Jurkat, Clone E6-1 (cell line): ENCODE measurements at regions not wholly inside any gene's neighbourhood (a gene's known extent, or its start where the extent isn't known, plus 50 kb on each side); places are given as distances from the start of the nearest gene placed in this dataset.

Experiments
- DNase-seq: peaks from one replicate; pipeline ENCODE4 v3.0.0-alpha.2; 2011; ENCODE audit warnings: low read depth, low spot score
- H3K4me3 ChIP-seq: 2 replicates; pipeline ENCODE4 v1.5.1; 2011; ENCODE audit warnings: mild to moderate bottlenecking, low read length, control low read depth, moderate library complexity

GRCh38 chr3:176526225-176526624 is 671.1 kb downstream of the TBL1XR1 start:
- no peak overlapping the region for H3K4me3 ChIP-seq
- DNase-seq = no peak

GRCh38 chr3:176523114-176523513 is 674.2 kb downstream of the TBL1XR1 start:
- no peak for DNase-seq
- H3K4me3 ChIP-seq = no peak overlapping the region

GRCh38 chr3:176522436-176522835 is 674.8 kb downstream of the TBL1XR1 start:
- no peak for DNase-seq
- no peak overlapping the region for H3K4me3 ChIP-seq

GRCh38 chr3:176521531-176522175 is 675.6 kb downstream of the TBL1XR1 start:
- no peak for DNase-seq
- H3K4me3 ChIP-seq = no peak overlapping the region

GRCh38 chr3:176514297-176514696 is 683.0 kb downstream of the TBL1XR1 start:
- DNase-seq = peak; percentile 62
- H3K4me3 ChIP-seq = no peak overlapping the region

- no peak overlapping the region for H3K4me3 ChIP-seq
- DNase-seq = no peak
Observed at GRCh38 chr3:176513604-176514003, 683.7 kb downstream of the TBL1XR1 start.

GRCh38 chr3:176512037-176512436 is 685.2 kb downstream of the TBL1XR1 start:
- no peak overlapping the region for H3K4me3 ChIP-seq
- DNase-seq = no peak

- no peak for DNase-seq
- no peak overlapping the region for H3K4me3 ChIP-seq
Observed at GRCh38 chr3:176510097-176510496, 687.2 kb downstream of the TBL1XR1 start.

GRCh38 chr3:176505878-176506621 is 691.2 kb downstream of the TBL1XR1 start:
- no peak for DNase-seq
- H3K4me3 ChIP-seq = no peak overlapping the region

- no peak for DNase-seq
Observed at GRCh38 chr3:176491084-176491483, 706.2 kb downstream of the TBL1XR1 start.

GRCh38 chr3:176490357-176490756 is 706.9 kb downstream of the TBL1XR1 start:
- no peak overlapping the region for H3K4me3 ChIP-seq
- no peak for DNase-seq

More at GRCh38 chr3:176491084-176491483, 706.2 kb downstream of the TBL1XR1 start:
- H3K4me3 ChIP-seq = no peak overlapping the region

GRCh38 chr3:176479248-176479647 is 718.0 kb downstream of the TBL1XR1 start:
- no peak for DNase-seq
- H3K4me3 ChIP-seq = no peak overlapping the region

GRCh38 chr3:176469694-176470205 is 727.5 kb downstream of the TBL1XR1 start:
- DNase-seq = no peak

GRCh38 chr3:176463610-176464009 is 733.7 kb downstream of the TBL1XR1 start:
- no peak for DNase-seq
- H3K4me3 ChIP-seq = no peak overlapping the region

More at GRCh38 chr3:176469694-176470205, 727.5 kb downstream of the TBL1XR1 start:
- H3K4me3 ChIP-seq = no peak overlapping the region

- no peak overlapping the region for H3K4me3 ChIP-seq
Observed at GRCh38 chr3:176447369-176447768, 749.9 kb downstream of the TBL1XR1 start.

GRCh38 chr3:176442326-176442725 is 755.0 kb downstream of the TBL1XR1 start:
- no peak overlapping the region for H3K4me3 ChIP-seq
- no peak for DNase-seq

More at GRCh38 chr3:176447369-176447768, 749.9 kb downstream of the TBL1XR1 start:
- no peak for DNase-seq

GRCh38 chr3:176439729-176440128 is 757.6 kb downstream of the TBL1XR1 start:
- H3K4me3 ChIP-seq = no peak overlapping the region
- no peak for DNase-seq

GRCh38 chr3:176431991-176432390 is 765.3 kb downstream of the TBL1XR1 start:
- H3K4me3 ChIP-seq = no peak overlapping the region
- DNase-seq = no peak

GRCh38 chr3:176431038-176431418 is 766.3 kb downstream of the TBL1XR1 start:
- no peak overlapping the region for H3K4me3 ChIP-seq
- no peak for DNase-seq

GRCh38 chr3:176430244-176431037 is 766.8 kb downstream of the TBL1XR1 start:
- DNase-seq = peak; percentile 22

More at GRCh38 chr3:176430244-176431037, 766.8 kb downstream of the TBL1XR1 start:
- no peak overlapping the region for H3K4me3 ChIP-seq
